Effector memory CD4-positive, alpha-beta T cell (primary cell): ENCODE measurements at regions not wholly inside any gene's neighbourhood (a gene's known extent, or its start where the extent isn't known, plus 50 kb on each side); places are given as distances from the start of the nearest gene placed in this dataset.

ENCODE experiments used
- DNase-seq, 3 donors: peaks; one replicate each; pipeline ENCODE4 v3.0.0-alpha.2; 2020
- H3K27ac ChIP-seq: 2 replicates; pipeline ENCODE4 v1.7.0; 2013; ENCODE audit warnings: mild to moderate bottlenecking, low read length, moderate library complexity; ENCODE audit not compliant: insufficient read depth, poor library complexity, severe bottlenecking
- H3K27me3 ChIP-seq: replicated peaks from 2 replicates; pipeline ENCODE4 v1.7.0; 2013; ENCODE audit warnings: mild to moderate bottlenecking, low read length; ENCODE audit not compliant: insufficient read depth, control insufficient read depth, poor library complexity, severe bottlenecking
- H3K36me3 ChIP-seq: 2 replicates; pipeline ENCODE4 v1.7.0; 2013; ENCODE audit warnings: mild to moderate bottlenecking, low read length, moderate library complexity; ENCODE audit not compliant: control insufficient read depth, insufficient read depth
- H3K4me1 ChIP-seq: 2 replicates; pipeline ENCODE4 v1.7.0; 2013; ENCODE audit warnings: low read length, mild to moderate bottlenecking; ENCODE audit not compliant: control insufficient read depth, insufficient read depth, poor library complexity, severe bottlenecking
- H3K4me3 ChIP-seq: 2 replicates; pipeline ENCODE4 v1.7.0; 2013; ENCODE audit warnings: low read length, low read depth, mild to moderate bottlenecking; ENCODE audit not compliant: insufficient read depth, poor library complexity, severe bottlenecking
- H3K9me3 ChIP-seq: 2 replicates; pipeline ENCODE4 v1.7.0; 2013; ENCODE audit warnings: mild to moderate bottlenecking, low read length, moderate library complexity; ENCODE audit not compliant: control insufficient read depth

- no peak overlapping the region for H3K4me3 ChIP-seq
- H3K27me3 ChIP-seq = no peaks in the 10 kb centered on the region
- no peak for DNase-seq
- no peak overlapping the region for H3K27ac ChIP-seq
- H3K9me3 ChIP-seq = no peaks in the 10 kb centered on the region
- H3K36me3 ChIP-seq = no peaks in the 10 kb centered on the region
- no peaks in the 10 kb centered on the region for H3K4me1 ChIP-seq
Measured at GRCh38 chr19:29271911-29272310, 59.0 kb upstream of the UQCRFS1 start.

- DNase-seq = no peak
- H3K4me3 ChIP-seq = no peak overlapping the region
- no peaks in the 10 kb centered on the region for H3K27me3 ChIP-seq
- H3K27ac ChIP-seq = no peak overlapping the region
- H3K9me3 ChIP-seq = no peaks in the 10 kb centered on the region
- H3K36me3 ChIP-seq = no peaks in the 10 kb centered on the region
- no peaks in the 10 kb centered on the region for H3K4me1 ChIP-seq
Measured at GRCh38 chr19:29273000-29273640, 60.2 kb upstream of the UQCRFS1 start.

- Histone ChIP-seq H3K4me1 (no peaks in the 10 kb centered on the region), H3K9me3 (no peaks in the 10 kb centered on the region), H3K27me3 (no peaks in the 10 kb centered on the region), H3K36me3 (no peaks in the 10 kb centered on the region), H3K4me3 (no peak overlapping the region), H3K27ac (no peak overlapping the region)
- DNase-seq = no peak
Measured at GRCh38 chr19:29275266-29275665, 62.3 kb upstream of the UQCRFS1 start.

GRCh38 chr19:29277102-29277501 lies 64.2 kb upstream of the UQCRFS1 start:
- Histone ChIP-seq H3K9me3 (no peaks in the 10 kb centered on the region), H3K27ac (no peak overlapping the region), H3K36me3 (no peaks in the 10 kb centered on the region), H3K4me3 (peak overlapping the region; percentile 14), H3K4me1 (no peaks in the 10 kb centered on the region), H3K27me3 (no peaks in the 10 kb centered on the region)
- peak; percentile 15 to 39 (median 19) for DNase-seq

GRCh38 chr19:29278716-29279115 lies 65.8 kb upstream of the UQCRFS1 start:
- Histone ChIP-seq H3K27me3 (no peaks in the 10 kb centered on the region), H3K4me1 (no peaks in the 10 kb centered on the region), H3K4me3 (no peak overlapping the region), H3K27ac (no peak overlapping the region), H3K9me3 (no peaks in the 10 kb centered on the region), H3K36me3 (no peaks in the 10 kb centered on the region)
- no peak for DNase-seq

- no peak for DNase-seq
- H3K36me3 ChIP-seq = no peaks in the 10 kb centered on the region
- no peaks in the 10 kb centered on the region for H3K27me3 ChIP-seq
- no peak overlapping the region for H3K4me3 ChIP-seq
- no peaks in the 10 kb centered on the region for H3K9me3 ChIP-seq
- H3K27ac ChIP-seq = no peak overlapping the region
- H3K4me1 ChIP-seq = no peaks in the 10 kb centered on the region
Measured at GRCh38 chr19:29283366-29283765, 70.4 kb upstream of the UQCRFS1 start.

- no peaks in the 10 kb centered on the region for H3K9me3 ChIP-seq
- DNase-seq = no peak
- H3K4me3 ChIP-seq = no peak overlapping the region
- no peaks in the 10 kb centered on the region for H3K27me3 ChIP-seq
- no peak overlapping the region for H3K27ac ChIP-seq
- no peaks in the 10 kb centered on the region for H3K36me3 ChIP-seq
- no peaks in the 10 kb centered on the region for H3K4me1 ChIP-seq
Measured at GRCh38 chr19:29285187-29285687, 72.3 kb upstream of the UQCRFS1 start.

GRCh38 chr19:29285878-29286277 lies 72.9 kb upstream of the UQCRFS1 start:
- Histone ChIP-seq H3K36me3 (no peaks in the 10 kb centered on the region), H3K4me3 (no peak overlapping the region), H3K27me3 (no peaks in the 10 kb centered on the region), H3K9me3 (no peaks in the 10 kb centered on the region), H3K4me1 (no peaks in the 10 kb centered on the region), H3K27ac (no peak overlapping the region)
- no peak for DNase-seq

- H3K36me3 ChIP-seq = no peaks in the 10 kb centered on the region
- no peak overlapping the region for H3K4me3 ChIP-seq
- no peaks in the 10 kb centered on the region for H3K27me3 ChIP-seq
- no peaks in the 10 kb centered on the region for H3K4me1 ChIP-seq
- H3K27ac ChIP-seq = no peak overlapping the region
- no peak for DNase-seq
- H3K9me3 ChIP-seq = no peaks in the 10 kb centered on the region
Measured at GRCh38 chr19:29287061-29287460, 74.1 kb upstream of the UQCRFS1 start.

GRCh38 chr19:29288256-29288655 lies 75.3 kb upstream of the UQCRFS1 start:
- Histone ChIP-seq H3K36me3 (no peaks in the 10 kb centered on the region), H3K27ac (no peak overlapping the region), H3K27me3 (no peaks in the 10 kb centered on the region), H3K4me3 (no peak overlapping the region), H3K4me1 (no peaks in the 10 kb centered on the region), H3K9me3 (no peaks in the 10 kb centered on the region)
- no peak for DNase-seq
